Body of pancreas (tissue), 4 donors: ENCODE measurements at regions not wholly inside any gene's neighbourhood (a gene's known extent, or its start where the extent isn't known, plus 50 kb on each side); places are given as distances from the start of the nearest gene placed in this dataset.

Source experiments
- POLR2A ChIP-seq, 3 donors: fragments of 450-650 bp; IDR thresholded peaks; one replicate each; pipeline ENCODE4 v1.6.1; 2016; ENCODE audit warnings: antibody characterized with exemption in 3 of 3, mild to moderate bottlenecking in 2 of 3
- TF ChIP-seq, protein P1 (sequence below), 7 experiments: fragments of 450-650 bp in 4 of 7; fragments of 200-600 bp in 3 of 7; sonication (generic) in 3 of 7; IDR thresholded peaks; one replicate each; pipeline ENCODE4 v1.5.1; 2016 to 2019; ENCODE audit warnings: antibody characterized with exemption in 7 of 7

DNA sequence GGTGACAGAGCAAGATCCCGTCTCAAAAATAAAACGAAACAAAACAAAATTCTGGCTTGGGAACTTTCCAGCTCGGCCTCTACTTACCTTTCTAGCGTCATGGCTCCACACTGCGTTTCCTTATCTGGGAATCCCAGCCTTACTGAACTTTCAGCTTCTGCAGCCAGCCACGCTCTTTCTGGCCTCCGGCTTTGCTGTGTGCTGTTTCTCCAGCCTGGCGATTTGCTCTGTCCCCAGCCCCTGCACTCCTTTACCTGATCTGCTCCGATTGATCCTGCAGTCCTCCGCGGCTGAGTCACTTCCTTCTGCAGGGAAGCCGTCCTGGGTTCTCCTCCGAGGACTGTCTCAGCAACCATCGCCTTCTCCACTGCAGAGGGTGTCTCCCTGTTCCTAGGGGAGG lies 71.0 kb upstream of the FAM171A1 start:
- TF ChIP-seq, protein P1, sequence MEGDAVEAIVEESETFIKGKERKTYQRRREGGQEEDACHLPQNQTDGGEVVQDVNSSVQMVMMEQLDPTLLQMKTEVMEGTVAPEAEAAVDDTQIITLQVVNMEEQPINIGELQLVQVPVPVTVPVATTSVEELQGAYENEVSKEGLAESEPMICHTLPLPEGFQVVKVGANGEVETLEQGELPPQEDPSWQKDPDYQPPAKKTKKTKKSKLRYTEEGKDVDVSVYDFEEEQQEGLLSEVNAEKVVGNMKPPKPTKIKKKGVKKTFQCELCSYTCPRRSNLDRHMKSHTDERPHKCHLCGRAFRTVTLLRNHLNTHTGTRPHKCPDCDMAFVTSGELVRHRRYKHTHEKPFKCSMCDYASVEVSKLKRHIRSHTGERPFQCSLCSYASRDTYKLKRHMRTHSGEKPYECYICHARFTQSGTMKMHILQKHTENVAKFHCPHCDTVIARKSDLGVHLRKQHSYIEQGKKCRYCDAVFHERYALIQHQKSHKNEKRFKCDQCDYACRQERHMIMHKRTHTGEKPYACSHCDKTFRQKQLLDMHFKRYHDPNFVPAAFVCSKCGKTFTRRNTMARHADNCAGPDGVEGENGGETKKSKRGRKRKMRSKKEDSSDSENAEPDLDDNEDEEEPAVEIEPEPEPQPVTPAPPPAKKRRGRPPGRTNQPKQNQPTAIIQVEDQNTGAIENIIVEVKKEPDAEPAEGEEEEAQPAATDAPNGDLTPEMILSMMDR (IDR thresholded peaks at IDR 0.05), result no peak
- no peak for TF ChIP-seq POLR2A (IDR thresholded peaks at IDR 0.05)
